ENCODE measurements at regions not wholly inside any gene's neighbourhood (a gene's known extent, or its start where the extent isn't known, plus 50 kb on each side); places are given as distances from the start of the nearest gene placed in this dataset.

GRCh38 chr15:93474728-93475127 is 385.7 kb upstream of the RGMA start:
- H3K36me3 Mint-ChIP-seq (ENCODE audit: low read depth) = no peaks in the 10 kb centered on the region
- H3K4me3 Mint-ChIP-seq = no peak overlapping the region
- no peak for ATAC-seq (ENCODE audit: low read depth)
- H3K4me1 Mint-ChIP-seq = no peaks in the 10 kb centered on the region
- no peaks in the 10 kb centered on the region for H3K27me3 Mint-ChIP-seq
- H3K9me3 Mint-ChIP-seq = peaks cover 2% of the 10 kb centered on the region
- TF ChIP-seq CTCF (IDR thresholded peaks at IDR 0.05) = no peak
- no peak overlapping the region for H3K27ac Mint-ChIP-seq
- no peak for DNase-seq
- CTCF ChIA-PET = no interaction called here
- intact Hi-C loops (cut with micrococcal nuclease) = no loop called here
- POLR2A ChIA-PET = no interaction called here

GRCh38 chr15:93469994-93470393 is 381.0 kb upstream of the RGMA start:
- ATAC-seq (ENCODE audit: low read depth) = no peak
- no peak overlapping the region for H3K4me3 Mint-ChIP-seq
- TF ChIP-seq CTCF (IDR thresholded peaks at IDR 0.05) = no peak
- H3K36me3 Mint-ChIP-seq (ENCODE audit: low read depth) = no peaks in the 10 kb centered on the region
- DNase-seq = no peak
- H3K27me3 Mint-ChIP-seq = no peaks in the 10 kb centered on the region
- ChIA-PET CTCF (no interaction called here), POLR2A (no interaction called here)
- H3K4me1 Mint-ChIP-seq = no peaks in the 10 kb centered on the region
- H3K9me3 Mint-ChIP-seq = peaks cover 2% of the 10 kb centered on the region
- intact Hi-C loops (cut with micrococcal nuclease) = no loop called here
- no peak overlapping the region for H3K27ac Mint-ChIP-seq

GRCh38 chr15:93467337-93467736 is 378.3 kb upstream of the RGMA start:
- intact Hi-C loops (cut with micrococcal nuclease) = no loop called here
- ATAC-seq (ENCODE audit: low read depth) (no peak), DNase-seq (no peak)
- H3K4me1 Mint-ChIP-seq = no peaks in the 10 kb centered on the region
- no peaks in the 10 kb centered on the region for H3K27me3 Mint-ChIP-seq
- H3K4me3 Mint-ChIP-seq = no peak overlapping the region
- H3K36me3 Mint-ChIP-seq (ENCODE audit: low read depth) = no peaks in the 10 kb centered on the region
- peaks cover under 1% of the 10 kb centered on the region for H3K9me3 Mint-ChIP-seq
- H3K27ac Mint-ChIP-seq = no peak overlapping the region
- ChIA-PET CTCF (no interaction called here), POLR2A (no interaction called here)
- TF ChIP-seq CTCF (IDR thresholded peaks at IDR 0.05) = no peak

- CTCF ChIA-PET = no interaction called here
- DNase-seq (no peak), ATAC-seq (ENCODE audit: low read depth) (no peak)
- Mint-ChIP-seq H3K36me3 (ENCODE audit: low read depth) (no peaks in the 10 kb centered on the region), H3K9me3 (no peaks in the 10 kb centered on the region), H3K27me3 (no peaks in the 10 kb centered on the region), H3K4me3 (no peak overlapping the region), H3K4me1 (no peaks in the 10 kb centered on the region), H3K27ac (no peak overlapping the region)
- intact Hi-C loops (cut with micrococcal nuclease) = no loop called here
- POLR2A ChIA-PET = no interaction called here
- no peak for TF ChIP-seq CTCF (IDR thresholded peaks at IDR 0.05)
Measured at GRCh38 chr15:93466380-93466779, 377.4 kb upstream of the RGMA start.

- no peaks in the 10 kb centered on the region for H3K9me3 Mint-ChIP-seq
- CTCF ChIA-PET = no interaction called here
- TF ChIP-seq CTCF (IDR thresholded peaks at IDR 0.05) = no peak
- no peak for ATAC-seq (ENCODE audit: low read depth)
- H3K27ac Mint-ChIP-seq = no peak overlapping the region
- H3K4me1 Mint-ChIP-seq = no peaks in the 10 kb centered on the region
- no peaks in the 10 kb centered on the region for H3K36me3 Mint-ChIP-seq (ENCODE audit: low read depth)
- DNase-seq = no peak
- intact Hi-C loops (cut with micrococcal nuclease) = no loop called here
- POLR2A ChIA-PET = no interaction called here
- no peak overlapping the region for H3K4me3 Mint-ChIP-seq
- no peaks in the 10 kb centered on the region for H3K27me3 Mint-ChIP-seq
Measured at GRCh38 chr15:93462690-93463089, 373.7 kb upstream of the RGMA start.

Measured in activated B cell treated with CpG ODN at 0.5 μM for 24 hours (primary cell).